DMS53 treated with DMSO at 0.1 percent for 48 hours (cell line): ENCODE measurements at regions not wholly inside any gene's neighbourhood (a gene's known extent, or its start where the extent isn't known, plus 50 kb on each side); places are given as distances from the start of the nearest gene placed in this dataset.
A peak's percentile ranks its signal among the peaks of the same experiment; 100 is the strongest.

Experiments used
- DNase-seq: peaks from one replicate; lab custom pipeline; 2025; ENCODE audit not compliant: unreplicated experiment; lab: John Stamatoyannopoulos, UW

GRCh38 chr4:159632031-159632430 is 529.2 kb downstream of the RAPGEF2 start:
- no peak for DNase-seq

GRCh38 chr4:159639671-159640323 is 536.9 kb downstream of the RAPGEF2 start:
- DNase-seq = no peak

- DNase-seq = no peak
Observed at GRCh38 chr4:159649237-159649636, 546.4 kb downstream of the RAPGEF2 start.

GRCh38 chr4:159652871-159653270 is 550.0 kb downstream of the RAPGEF2 start:
- no peak for DNase-seq

- no peak for DNase-seq
Observed at GRCh38 chr4:159655547-159655946, 552.7 kb downstream of the RAPGEF2 start.

- no peak for DNase-seq
Observed at GRCh38 chr4:159669094-159669493, 566.2 kb downstream of the RAPGEF2 start.

- no peak for DNase-seq
Observed at GRCh38 chr4:159673221-159673620, 570.3 kb downstream of the RAPGEF2 start.

- no peak for DNase-seq
Observed at GRCh38 chr4:159674241-159674640, 571.4 kb downstream of the RAPGEF2 start.

- no peak for DNase-seq
Observed at GRCh38 chr4:159677521-159677920, 574.6 kb downstream of the RAPGEF2 start.

- no peak for DNase-seq
Observed at GRCh38 chr4:159682996-159683395, 580.1 kb downstream of the RAPGEF2 start.

GRCh38 chr4:159684061-159684460 is 581.2 kb downstream of the RAPGEF2 start:
- no peak for DNase-seq

GRCh38 chr4:159685340-159686092 is 582.6 kb downstream of the RAPGEF2 start:
- no peak for DNase-seq

- DNase-seq = no peak
Observed at GRCh38 chr4:159689526-159689925, 586.6 kb downstream of the RAPGEF2 start.

GRCh38 chr4:159697322-159698283 is 594.7 kb downstream of the RAPGEF2 start:
- no peak for DNase-seq

GRCh38 chr4:159698336-159698735 is 595.5 kb downstream of the RAPGEF2 start:
- DNase-seq = no peak

GRCh38 chr4:159702200-159702599 is 599.3 kb downstream of the RAPGEF2 start:
- DNase-seq = no peak

GRCh38 chr4:159705334-159705733 is 602.5 kb downstream of the RAPGEF2 start:
- DNase-seq = no peak

- DNase-seq = no peak
Observed at GRCh38 chr4:159706704-159707103, 603.8 kb downstream of the RAPGEF2 start.

GRCh38 chr4:159715180-159715579 is 612.3 kb downstream of the RAPGEF2 start:
- DNase-seq = peak; percentile 10

- no peak for DNase-seq
Observed at GRCh38 chr4:159719531-159719930, 616.7 kb downstream of the RAPGEF2 start.

- DNase-seq = no peak
Observed at GRCh38 chr4:159722052-159722451, 619.2 kb downstream of the RAPGEF2 start.
